HG03196 (cell line): ENCODE measurements at regions not wholly inside any gene's neighbourhood (a gene's known extent, or its start where the extent isn't known, plus 50 kb on each side); places are given as distances from the start of the nearest gene placed in this dataset.
"Not testable (repeated sequence)": the region's sequence is repeated elsewhere in the genome, so short reads cannot be mapped to it uniquely, and the experiment has no call there.

ENCODE experiments used
- ATAC-seq: cut with Tn5 transposase; IDR thresholded peaks from one replicate; pipeline ENCODE4 v1.9.1; 2021; ENCODE audit not compliant: unreplicated experiment

DNA sequence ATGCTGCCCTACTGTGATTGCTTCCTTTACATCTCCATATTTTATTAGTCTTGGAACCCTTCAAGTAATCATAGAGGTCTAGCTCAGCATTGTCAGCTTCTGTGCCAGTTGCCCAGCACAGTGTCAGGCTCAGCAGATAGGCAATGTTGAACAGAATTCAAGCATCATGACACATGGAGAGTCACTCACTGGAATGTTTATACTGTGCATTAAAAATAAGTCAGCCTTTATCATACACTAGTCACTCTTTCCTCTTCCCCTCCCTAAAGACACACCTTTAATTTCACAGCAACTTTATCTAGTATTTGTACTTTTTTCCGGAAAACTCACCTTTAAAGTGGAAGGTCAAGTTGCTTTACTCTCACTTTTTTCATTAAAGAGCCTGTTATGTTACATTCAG is 253.8 kb upstream of the CDH11 start:
- no peak for ATAC-seq

DNA sequence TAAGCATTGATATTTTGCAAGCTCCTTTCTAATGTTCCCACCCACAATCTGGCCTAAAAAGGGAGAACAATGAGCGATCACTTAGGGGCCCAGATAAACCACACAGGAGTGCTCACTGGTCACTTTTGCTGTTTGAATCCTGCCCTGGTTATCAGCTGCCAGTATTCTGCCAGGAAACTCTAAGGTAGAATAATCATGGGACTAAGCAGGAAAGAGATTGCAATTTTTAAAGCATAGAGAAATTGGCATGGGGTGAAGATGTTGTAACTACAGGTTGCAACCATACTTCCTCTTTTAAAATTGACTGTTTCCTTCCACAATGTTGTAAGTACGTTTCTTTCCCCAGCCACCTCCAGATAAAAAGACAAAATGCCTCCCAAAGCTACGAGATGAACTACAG is 251.2 kb upstream of the CDH11 start:
- no peak for ATAC-seq

DNA sequence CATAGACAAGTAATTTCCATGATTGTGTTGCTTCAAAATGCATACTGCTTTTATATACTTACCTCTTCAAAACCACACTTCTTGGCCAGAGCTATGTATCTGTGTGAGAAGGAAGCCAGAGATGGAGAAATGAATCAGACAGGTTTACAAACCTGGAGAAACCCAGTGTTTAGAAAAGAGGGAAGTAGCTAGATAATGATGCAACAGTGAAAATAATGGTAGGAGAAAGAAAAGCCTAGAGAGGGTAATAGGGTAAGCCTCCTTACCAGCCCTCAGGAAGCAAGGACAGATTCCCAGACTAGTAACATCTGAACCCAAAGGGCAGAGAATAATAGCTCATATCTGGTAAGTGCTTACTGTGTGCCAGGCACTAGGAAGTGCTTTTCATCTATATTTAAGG is 250.3 kb upstream of the CDH11 start:
- ATAC-seq, result no peak

DNA sequence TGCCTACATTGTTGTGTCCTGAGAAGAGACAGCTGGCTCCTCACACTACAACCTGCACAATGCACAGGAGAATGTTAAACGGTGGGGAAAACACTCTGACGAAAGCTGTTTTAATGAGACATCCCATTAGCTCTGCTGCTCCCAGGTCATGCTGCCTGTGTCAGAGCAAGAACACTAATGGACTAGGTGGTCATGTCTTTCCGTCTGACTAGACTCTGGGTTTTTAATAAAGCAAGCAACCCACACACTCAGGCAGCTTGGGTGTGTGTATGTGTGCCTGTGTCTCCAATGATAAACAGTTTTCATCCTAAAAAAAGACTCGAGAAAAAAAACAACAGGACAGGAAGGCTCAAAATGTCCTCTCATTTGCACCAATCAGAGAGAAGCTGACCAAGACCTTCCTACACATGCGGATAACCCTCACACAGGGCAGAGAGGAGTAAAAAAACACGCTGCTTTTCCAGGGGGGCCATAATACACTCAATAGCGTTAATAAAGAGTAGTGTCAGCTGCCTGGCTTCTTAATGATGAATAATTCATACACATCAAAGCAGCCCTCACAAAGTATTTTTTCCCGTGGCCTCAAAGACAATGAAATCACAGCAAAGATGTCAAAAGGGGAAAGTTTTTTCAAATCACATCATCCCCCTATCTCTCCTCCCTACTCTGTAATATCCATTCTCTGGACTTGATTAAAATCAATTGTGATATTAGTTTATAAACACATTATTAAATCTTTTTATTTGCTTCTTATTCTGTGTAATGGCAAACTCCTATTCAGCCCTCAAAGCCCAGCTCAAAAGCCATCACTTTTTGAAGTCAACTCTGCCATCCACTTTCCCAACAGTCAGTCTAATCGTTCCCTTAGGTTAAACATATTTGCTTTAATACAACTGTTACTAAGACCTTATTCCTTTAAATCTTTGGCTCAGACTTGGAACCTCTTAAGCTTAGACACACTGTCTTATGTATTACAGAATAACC is 244.2 kb upstream of the CDH11 start:
- ATAC-seq, result no peak

DNA sequence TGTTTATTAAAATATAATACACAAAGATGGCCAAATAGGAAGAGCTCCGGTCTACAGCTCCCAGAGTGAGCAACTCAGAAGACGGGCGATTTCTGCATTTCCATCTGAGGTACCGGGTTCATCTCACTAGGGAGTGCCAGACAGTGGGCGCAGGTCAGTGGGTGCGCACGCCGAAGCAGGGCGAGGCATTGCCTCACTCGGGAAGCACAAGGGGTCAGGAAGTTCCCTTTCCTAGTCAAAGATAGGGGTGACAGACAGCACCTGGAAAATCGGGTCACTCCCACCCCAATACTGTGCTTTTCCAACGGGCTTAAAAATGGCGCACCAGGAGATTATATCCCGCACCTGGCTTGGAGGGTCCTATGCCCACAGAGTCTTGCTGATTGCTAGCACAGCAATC is 234.9 kb upstream of the CDH11 start:
- not testable (repeated sequence) for ATAC-seq

DNA sequence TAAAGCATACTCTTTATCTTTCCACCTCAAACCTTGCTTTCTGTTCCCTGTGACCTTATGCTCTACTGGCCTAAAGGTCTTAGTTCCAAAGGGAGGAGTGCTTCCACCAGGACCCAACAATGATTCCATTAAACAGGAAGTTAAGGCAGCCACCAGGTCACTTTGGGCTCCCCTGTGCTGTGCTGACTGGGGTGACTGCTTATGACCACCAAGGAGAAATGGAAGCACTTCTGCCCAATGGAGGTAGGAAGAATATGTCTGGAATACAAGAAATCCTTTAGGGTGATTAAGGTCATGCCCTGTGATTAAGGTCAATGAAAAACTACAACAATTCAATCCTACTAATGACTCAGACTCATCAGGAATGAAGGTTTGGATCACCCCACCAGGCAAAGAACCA is 233.8 kb upstream of the CDH11 start:
- no peak for ATAC-seq

DNA sequence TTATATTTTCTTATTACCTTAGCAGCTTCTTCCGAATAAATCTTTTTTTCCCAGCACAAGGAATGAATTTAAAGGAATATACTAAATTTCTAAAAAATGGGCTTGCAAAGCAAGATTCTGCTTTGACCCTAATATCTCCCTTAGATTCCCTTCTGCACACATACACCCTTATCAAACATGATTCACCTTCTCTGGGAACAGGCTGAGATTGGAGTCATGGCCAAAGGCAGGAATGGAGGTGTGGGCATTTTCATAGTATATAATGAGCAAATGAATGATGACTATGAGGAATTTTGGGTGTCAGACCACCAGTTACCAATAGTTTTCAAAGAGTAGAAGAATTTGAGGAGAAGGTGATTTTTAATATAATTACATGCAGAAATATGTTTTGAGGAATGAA is 231.3 kb upstream of the CDH11 start:
- ATAC-seq, result no peak

DNA sequence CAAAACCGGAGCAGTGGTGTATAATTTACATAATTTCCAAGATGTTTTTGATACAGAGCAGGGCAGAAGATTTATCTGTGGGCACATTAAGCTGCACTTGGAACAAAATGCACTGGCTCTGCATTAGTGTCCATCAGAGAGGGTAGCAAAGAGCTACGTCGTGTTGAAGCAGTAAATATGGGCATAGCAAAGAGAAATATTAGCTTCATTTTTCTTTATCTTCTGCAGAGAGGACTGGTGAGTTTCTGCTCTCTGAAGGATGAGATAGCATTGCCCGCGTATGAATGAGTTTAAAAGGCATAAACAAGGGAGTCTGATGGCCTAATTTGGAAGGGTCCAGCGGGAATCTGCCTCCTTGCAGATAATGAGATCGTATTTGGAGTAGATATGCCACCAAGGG is 227.8 kb upstream of the CDH11 start:
- no peak for ATAC-seq

DNA sequence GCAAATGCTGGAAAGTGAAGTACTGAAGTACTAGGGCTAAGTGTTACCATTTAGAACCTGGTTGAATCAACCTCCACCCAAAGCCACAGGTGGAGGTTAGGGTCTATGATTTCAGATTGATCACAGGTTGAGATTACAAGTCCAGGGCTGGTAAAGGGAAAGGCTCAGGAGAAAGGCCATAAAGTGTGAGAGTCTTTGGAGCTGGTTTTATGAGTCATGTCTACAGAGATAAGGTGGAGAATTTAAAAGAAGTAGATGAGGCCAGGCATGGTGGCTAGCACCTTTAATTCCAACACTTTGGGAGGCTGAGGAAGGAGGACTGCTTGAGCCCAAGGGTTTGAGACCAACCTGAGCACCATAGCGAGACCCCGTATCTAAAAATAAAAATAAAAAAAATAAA is 221.7 kb upstream of the CDH11 start:
- ATAC-seq, result no peak

DNA sequence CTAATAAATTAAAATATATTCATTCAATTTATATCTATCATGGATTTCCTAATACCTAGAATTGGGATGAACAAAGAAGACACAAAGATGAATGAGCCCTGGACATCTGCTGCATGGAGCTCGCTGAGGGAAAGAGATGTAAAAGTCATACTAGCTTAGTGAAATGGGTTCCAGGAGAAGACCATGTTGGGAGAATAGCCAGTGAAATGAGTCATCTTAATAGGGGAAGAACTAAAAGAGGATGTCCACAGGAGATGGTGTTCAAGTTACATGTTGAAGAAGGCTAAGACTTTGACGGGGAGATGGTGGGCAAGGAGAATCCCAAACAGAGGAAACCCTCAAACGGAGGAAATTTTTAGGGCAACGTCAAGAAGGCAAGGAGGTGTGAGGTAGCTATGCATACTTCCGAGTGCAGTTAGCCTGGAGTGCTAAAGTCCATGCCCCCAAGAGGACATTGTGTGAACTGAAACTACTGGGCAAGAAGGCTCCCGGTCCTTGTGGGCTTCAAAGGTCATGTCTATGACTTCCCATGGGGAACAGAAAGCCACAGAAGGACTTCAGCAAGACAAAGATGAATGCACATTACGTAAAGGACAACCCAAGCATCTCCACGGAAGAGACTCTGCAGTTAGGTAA is 220.5 kb upstream of the CDH11 start:
- no peak for ATAC-seq

DNA sequence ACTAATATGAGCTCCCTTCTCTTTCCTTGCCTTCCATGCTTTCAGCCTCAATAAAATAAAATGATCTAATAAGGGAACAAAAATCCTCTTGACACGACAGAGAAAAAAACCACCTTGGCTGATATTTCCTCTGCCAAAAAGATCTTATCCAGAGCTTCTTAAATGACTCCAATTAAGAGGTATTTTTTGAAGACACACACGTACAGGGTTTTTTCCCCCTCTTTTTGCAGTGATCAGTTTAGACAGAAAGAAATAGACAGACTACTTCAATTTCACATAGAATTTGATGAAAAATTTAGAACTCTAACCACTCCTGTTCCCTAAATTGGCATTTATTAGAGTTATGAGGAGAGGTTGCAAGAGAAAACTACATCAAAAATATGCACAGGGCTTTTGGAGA is 217.2 kb upstream of the CDH11 start:
- ATAC-seq, result no peak

DNA sequence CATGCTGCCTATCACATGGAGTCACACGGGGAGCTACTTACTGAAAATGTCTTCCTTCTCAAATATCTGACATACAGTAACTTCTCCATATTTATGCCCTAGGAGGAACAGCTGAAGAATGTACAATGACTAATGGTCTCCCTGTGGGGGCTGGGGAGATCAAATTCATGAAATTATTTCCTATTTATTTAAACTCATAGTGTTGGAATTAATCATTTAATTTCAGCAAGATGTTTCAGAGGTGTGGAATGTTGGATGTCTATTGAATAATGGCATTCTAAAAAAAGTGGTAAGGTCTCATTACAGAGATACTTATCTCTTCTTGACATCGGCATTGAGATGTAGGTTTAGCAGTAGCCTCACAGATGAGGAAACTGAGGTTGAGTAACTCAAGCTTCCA is 214.3 kb upstream of the CDH11 start:
- ATAC-seq, result no peak

DNA sequence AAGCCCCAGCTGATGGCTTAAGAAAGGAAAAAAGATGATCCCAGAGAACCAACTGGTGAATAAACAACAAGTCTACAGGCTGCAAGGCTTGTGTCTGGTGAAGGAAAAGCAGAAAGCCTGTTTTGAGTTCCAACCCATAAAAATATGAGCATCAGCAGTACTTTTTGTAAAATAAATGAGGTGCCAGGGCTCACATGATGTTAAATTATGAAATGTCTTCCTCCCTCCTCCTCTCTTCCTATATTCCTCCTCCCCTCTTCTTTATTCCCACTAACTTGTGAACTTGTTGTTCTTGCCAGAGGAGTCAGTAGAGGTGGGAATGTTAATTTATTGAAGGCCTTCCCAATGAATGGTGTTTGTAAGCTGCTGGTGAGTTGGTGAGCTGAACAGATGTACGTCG is 212.2 kb upstream of the CDH11 start:
- ATAC-seq, result no peak

DNA sequence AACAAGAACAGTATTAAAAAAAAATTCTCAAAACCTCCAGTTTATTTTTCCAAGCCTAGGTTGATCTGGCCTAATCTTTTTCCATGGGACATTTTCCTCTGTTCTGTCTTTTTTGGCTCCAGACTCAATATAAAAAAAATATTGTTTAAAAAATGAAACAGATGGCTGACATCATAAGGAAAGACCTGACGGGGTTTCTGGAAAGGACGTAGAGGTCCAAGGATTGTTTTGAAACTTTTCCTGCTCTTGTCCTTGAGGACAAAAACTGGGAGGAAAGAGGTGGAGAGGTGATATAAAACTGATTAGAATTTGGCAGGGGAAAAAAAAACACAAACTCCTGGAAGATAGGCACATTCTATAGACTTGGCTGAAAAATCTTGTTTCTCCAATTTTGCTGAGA is 211.4 kb upstream of the CDH11 start:
- ATAC-seq, result no peak

DNA sequence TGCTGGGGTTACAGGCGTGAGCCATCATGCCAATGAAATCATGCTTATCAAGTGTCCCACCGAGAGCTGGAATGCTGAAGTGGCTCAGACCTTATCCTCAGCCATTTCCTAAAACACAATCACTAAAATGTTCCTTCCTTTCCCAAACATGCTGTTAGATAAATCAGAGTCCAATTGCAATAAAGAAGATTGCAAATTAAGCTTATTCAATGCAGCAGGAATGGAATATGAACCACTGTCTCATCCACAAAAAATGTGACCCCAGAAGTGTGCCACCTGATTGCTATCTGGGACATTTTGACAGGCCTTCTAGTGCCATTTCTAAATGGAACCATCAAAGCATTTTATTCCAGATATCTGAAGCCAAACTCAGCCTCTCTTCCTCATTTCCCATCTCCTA is 205.5 kb upstream of the CDH11 start:
- no peak for ATAC-seq

DNA sequence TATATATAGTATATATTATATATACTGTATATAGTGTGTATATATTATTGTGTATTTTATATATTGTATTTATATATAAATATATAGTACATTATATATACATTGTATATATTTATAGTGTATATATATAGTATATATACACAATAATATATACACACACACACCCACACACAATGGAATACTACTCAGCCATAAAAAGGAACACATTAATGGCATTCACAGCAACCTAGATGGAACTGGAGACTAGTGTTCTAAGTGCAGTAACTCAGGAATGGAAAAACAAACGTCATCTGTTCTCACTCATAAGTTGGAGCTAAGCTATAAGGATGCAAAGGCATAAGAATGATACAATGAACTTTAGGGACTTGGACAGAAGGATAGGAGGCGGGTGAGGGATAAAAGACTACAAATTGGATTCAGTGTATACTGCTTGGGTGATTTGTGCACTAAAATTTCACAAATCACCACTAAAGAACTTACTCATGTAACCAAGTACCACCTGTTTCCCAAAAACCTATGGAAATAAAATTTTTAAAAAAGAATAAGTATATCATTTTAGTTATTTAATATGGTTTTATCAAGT is 201.9 kb upstream of the CDH11 start:
- no peak for ATAC-seq

DNA sequence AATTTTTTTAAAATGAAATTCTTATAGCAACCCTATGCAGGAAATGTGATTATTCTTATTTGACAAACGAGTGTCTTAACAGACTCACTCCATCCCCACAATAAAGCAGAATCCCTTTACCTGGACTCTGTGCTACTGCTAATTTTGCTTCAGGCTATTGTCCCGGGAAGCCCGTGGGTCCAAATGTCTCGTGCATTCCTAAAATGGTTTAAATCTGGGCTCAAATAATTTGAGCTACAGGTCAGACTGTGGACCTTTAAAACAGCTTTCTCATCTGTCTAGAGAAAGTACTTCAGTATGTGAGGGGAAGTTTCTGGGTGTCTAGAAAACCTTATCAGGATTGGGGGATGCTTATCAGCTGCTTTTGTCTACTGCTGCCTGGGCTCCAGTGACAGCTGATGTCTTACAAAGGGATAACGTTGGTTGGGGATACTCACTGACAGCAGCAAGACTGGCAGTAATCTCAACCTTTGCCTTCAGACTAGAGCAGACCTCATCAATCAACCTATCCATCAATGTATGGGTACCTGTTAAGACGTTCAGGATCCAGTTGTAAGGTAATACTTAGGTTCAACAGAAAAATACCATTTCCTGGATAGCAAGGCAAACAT is 197.9 kb upstream of the CDH11 start:
- no peak for ATAC-seq

DNA sequence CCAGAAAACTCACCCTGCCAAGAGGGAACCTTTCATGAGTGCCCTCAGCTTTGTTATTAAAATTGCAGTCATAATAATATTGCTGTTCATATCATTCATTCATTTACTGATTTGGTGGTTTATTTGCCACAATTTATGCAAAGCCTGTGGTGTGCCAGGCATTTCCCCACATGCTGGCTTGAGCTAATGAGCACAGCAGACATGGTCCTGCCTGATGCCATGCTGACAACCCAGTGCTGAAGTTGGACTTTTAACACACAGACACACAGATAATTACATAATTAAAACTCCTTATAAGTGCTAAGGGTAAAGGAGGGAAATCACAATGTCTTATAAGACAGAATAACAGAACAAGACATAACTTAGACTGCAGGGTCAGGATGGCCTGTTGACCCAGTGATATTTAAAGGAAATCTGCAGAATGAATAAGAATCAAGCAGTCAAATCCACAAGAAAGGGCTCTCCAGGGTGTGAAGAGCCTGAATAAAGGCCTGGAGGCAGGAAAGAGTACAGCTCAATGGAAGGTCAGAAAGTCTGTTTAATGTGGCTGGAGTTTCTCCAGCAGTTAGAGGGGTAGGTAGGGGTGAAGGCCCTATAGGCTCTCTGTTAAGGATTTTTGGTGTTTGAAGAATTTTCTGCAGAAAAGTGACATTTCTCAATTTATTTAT is 196.9 kb upstream of the CDH11 start:
- ATAC-seq, result no peak

DNA sequence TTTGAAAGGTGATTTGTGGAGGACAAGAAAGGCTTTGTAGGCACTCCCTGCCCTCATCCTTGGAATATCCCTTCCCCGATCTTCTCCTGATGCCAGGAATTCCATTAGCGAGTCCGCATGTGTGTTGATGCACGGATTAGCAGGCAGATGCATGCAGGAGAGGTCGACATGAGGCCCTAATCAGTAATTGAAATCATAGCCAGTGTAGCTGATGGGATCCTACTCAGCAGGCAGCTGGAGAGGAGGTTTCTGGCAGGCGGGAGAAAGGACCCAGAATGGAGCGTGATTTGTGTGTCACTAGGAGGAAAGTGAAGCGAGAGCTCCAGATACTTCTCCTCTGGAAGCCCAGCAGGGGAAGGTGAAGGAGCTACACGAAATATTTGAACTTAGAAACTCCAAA is 196.3 kb upstream of the CDH11 start:
- ATAC-seq, result no peak

DNA sequence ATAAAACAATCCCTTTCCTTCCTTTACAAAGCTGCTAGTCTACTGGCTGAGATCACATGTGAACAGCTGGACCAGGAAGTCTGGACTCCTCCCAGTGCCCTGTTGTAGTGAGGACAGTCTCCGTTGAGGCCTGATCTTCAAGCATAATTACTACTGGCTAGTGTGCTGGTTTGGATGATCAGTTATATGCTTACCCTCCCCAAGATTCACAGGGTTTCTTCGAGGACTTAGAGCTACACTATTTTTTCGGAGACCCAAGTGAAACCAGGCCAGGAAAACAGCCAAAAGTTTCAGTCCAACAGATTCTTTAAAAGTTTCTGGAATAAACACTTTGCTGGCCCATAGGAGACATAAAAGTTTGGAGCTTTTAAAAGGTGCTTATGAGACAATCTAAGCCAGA is 194.9 kb upstream of the CDH11 start:
- no peak for ATAC-seq

DNA sequence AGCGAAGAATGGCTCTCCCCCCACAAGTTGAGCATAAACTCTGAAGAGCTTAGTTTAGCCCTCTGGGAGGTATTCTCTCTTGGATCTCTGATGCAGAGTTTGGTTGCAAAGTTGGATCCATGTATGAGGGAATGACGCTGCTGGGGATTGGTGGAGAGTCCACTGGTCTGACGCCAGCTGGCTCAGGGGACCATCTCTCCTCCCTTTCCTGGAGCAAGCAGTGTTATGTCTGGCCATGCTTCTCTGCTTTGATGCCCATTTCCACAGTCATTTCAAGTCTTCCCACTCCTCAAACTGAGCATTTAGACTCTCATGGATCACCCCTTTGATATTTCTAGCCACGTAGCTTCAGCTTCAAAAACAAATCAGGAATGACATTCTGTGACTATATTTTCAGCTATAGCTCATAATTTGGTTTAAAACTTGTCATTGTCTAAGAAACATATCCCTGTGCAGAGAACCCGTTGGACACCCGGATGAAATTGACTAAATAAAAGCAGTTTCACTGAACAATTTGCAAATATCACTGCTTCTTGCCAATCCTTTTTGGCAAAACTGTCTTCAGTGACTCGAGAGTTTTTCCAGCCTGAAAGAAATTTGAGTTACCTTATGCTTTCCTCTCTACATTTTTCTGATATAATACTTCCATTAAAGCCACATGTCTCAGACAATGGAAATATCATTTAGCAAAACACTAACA is 193.4 kb upstream of the CDH11 start:
- no peak for ATAC-seq
